Iris pigment epithelial cell (primary cell): ENCODE measurements at regions not wholly inside any gene's neighbourhood (a gene's known extent, or its start where the extent isn't known, plus 50 kb on each side); places are given as distances from the start of the nearest gene placed in this dataset.

ENCODE experiments used
- DNase-seq: peaks from one replicate; pipeline ENCODE4 v3.0.0-alpha.2; 2011; ENCODE audit warnings: low read depth

DNA sequence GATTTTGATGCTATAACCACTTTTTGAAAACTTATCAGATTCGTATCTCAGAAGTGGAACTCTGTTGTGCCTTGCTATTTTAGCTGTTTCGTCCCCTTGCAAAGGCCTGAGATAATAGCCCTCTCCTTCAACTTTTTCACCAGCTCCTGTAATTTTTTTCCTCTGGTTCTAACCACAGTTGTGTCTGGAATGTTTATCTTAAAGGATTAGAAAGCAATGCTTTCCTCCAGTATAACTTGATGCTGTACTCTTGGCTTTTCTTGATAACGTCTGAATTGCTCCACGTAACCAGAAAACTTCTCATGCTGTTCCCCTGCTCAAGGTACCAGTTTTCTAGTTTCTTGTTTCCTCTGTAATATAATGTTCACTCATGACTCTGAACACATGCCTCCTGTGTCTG, 209.4 kb downstream of the DTWD2 start:
- DNase-seq = peak; percentile 5

DNA sequence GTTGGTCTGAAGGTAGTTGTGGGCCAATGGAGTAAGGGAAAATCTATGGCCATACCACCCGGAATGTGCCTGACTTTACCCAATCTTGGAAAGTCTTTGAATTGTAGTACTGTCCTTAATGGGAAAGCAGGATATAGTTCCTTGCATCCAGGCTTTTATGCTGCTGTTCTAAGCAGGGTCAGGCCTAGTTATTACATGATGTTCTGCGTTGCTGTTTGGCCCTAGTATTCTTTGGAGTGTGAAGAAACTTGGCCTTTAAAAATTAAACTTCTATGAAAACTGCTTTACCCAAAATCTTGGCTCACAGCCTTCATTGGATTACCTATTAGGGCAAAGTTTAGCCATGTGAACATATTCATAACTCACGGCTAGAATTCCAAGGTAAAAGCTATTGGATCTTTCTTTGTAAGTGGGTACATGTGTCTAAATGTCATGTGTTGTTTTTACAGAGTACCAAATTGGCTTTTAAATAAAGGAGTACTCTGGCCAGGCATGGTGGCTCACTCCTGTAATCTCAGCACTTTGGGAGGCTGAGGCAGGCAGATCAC, 211.1 kb downstream of the DTWD2 start:
- no peak for DNase-seq

DNA sequence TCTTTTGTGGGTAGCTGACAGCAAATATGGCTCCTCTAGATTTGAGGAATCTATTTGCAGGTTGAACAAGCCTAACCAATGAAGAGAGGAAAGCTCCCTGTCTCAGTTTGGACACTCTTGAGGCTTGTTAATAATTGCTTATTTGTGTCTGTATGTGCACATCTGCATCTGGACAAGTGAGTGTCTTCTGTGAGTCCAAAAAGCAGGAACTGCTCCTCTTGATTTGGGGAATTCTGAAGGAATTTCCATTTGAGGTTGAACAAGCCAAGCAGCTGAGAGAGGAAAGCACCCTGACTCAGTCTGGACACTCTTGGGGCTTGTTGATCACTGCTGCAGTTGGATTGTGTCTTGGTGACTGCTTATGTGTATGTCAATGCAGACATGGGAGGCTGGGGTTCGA, 211.6 kb downstream of the DTWD2 start:
- DNase-seq = no peak

DNA sequence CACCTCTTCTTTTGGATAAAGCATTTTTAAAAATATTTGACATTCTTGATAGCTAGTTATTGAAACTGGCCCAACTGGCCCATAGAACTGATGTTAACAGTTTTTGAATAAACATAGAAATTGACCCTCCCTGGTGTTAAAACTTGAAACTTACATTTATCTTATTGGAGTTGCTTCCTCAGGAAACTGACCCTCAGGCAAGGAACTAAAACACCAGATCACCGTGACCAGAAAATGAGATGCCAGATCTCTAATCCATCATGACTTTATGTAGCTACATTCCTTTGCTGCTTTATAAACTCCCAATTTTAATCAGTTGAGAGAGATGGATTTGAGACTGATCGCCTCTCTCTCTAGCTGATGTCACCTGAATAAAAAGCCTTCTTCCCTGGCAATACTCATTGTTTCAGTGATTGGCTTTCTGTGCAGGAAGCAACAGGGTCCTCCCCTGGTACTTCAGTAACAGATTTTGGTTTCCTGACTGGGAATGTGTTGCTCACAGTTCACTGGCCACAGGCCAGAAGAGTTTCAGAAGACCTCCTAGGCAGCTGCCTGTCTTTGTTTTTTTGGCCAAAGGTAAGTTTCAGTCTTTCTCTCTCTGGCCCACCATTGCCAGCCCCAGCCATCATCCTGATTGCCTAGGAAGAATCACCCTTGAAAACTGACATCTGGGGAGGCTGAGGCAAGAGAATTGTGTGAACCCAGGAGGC, 212.4 kb downstream of the DTWD2 start:
- DNase-seq = no peak

DNA sequence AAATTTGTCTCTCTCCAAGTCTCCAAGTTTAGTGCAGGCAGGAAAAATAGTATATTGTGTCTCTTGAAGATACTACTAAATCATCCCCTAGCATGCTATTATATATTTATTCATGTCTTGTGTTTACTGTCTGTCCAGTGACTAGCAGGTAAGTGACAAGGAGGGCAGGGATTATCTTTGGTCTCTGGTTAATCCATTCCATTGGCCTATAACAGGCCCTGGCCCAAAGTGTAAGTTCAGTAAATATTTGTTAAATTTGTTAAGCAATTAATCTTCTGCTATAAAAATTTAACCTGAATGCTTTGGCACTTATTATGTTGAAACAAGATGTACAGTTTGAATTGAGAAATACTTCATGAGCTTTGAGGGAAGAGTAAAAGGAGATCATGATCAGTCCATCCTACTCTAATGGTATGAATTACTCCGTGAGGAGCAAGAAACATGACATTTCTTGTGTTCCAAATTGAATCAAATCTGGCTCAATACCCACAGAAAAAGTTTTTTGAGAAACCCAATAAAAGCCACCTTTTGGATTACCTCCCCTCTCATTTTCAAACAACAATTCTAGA, 219.7 kb downstream of the DTWD2 start:
- DNase-seq = no peak

DNA sequence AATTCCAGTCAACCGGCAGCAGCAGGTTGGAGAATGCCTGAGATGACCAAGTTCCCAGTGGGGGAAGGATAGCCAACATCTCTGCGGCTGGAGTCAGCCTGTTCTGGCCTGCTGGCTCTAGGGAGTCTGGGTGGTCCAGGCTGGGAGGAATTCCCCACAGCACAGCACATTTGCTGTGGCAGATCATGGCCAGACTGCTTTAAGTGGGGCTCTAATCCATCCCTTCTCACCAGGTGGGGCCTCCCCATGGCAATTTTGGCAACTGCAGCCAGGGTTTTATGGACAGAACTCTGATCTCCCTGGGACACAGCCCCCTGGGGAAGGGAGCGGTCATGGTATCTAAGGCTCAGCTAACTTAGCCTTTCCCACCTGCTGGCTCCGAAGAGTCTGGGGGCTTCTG, 226.1 kb downstream of the DTWD2 start:
- no peak for DNase-seq

DNA sequence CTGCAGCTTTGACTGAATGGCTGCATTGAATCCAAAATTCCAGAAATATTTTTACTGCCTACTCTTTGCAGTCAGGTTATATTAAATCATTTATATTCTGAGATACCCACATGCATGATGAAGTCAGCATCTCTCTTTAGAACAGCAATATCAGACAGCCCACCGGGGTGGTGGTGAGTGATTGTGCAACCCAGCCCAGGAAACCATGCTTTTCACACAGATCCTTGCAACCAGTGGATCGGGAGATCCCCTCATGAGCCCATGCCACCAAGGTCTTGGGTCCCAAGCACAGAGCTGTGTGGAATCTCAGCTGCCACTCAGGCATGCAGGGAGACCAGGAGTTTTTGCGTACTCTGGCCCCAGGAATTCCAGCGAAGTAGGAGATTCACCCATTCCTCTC, 226.5 kb downstream of the DTWD2 start:
- no peak for DNase-seq

DNA sequence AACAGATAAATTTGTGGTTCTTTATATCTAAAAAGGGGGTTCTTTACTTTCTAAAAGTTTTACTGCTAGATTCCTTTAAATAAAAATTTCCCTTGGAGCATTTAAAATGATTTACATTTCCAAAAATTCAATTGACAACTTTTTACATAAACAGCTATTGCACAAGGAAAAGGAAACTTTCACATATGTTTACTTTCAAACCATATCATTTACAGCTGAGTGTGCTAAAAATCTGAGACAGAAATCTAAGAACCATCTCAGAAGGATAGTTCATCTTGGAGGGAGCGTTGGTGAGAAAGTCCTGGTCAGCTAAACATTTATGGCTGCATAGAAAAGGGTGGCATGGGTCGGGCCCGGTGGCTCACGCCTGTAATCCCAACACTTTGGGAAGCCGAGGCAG, 235.4 kb downstream of the DTWD2 start:
- DNase-seq = no peak

DNA sequence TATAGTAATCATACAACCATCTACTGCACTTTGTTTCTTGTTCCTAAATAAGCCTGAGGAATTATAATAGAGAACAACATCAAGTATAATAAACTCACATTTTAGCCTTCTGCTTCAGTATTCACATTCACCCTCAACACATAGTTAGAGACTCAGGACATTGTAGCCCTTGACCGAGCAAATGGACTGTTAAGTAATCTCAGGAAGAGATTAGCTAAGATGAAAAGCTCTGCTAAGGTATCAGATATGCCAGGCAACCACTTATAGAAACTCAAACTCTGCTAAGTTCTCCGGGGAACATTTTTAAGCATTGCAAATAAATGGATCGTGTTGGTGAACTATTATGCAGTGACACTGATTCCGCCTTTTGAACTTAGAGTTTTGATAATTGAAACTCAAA, 252.0 kb downstream of the DTWD2 start:
- no peak for DNase-seq

DNA sequence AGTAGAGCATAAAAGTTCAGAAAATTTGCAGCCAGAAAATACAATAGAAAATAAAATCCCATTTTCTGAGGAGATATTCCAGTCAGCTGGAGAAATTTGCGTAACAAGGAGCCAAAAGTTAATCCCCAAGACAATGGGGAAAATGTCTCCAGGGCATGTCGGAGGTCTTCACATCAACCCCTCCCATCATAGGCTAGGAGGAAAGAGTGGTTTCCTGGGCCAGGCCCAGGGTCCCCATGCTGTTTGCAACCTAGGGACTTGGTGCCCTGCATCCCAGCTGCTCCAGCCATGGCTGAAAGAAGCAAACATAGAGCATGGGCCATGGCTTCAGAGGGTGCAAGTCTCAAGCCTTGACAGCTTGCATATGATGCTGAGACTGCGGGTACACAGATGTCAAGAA, 255.0 kb downstream of the DTWD2 start:
- no peak for DNase-seq

DNA sequence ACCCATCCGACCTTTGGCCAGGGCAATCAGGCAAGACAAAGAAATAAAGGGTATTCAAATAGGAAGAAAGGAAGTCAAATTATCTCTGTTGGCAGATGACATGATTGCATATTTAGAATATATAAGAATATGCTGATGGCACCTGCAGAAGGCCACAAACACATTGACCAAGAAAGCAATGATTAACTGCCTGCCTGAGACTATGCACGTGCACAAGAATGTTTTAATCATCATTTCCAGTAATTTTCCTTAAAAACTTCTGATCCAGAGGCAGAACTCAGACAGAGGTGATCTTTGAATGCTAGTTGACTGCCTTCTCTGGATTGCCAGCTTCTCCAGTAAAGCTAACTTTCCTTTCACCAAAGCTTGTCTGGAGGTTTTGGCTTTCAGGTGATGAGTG, 260.2 kb downstream of the DTWD2 start:
- no peak for DNase-seq

DNA sequence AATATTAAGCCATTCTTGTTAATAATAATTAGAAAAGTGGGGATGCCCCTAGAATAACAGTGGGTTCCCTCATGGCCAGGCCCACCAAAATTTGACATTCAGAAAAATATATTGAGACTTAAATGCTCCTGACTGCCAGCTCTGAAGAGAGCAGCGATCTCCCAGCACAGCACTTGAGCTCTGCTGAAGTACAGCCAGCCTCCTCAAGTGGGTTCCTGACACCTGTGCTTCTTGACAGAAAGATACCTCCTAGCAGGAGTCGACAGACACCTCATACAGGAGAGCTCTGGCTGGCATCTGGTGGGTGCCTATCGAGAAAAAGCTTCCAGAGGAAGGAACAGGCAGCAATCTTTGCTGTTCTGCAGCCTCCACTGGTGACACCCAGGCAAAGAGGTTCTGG, 261.5 kb downstream of the DTWD2 start:
- no peak for DNase-seq

DNA sequence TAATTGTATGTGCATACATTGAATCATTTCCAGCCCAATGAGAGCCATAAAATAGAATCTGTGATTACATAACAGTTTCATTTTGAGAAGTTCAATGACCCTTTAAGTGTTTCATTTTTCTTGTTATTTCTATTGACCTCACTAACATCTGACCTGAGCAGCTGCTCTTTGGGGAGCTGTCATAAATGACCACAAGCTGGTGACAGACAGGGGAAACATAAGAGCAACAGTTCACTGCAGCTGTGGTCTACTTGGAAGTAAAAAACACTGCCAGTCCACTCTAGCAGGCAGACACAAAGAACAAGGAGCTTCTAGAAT, 265.4 kb downstream of the DTWD2 start:
- DNase-seq = no peak

DNA sequence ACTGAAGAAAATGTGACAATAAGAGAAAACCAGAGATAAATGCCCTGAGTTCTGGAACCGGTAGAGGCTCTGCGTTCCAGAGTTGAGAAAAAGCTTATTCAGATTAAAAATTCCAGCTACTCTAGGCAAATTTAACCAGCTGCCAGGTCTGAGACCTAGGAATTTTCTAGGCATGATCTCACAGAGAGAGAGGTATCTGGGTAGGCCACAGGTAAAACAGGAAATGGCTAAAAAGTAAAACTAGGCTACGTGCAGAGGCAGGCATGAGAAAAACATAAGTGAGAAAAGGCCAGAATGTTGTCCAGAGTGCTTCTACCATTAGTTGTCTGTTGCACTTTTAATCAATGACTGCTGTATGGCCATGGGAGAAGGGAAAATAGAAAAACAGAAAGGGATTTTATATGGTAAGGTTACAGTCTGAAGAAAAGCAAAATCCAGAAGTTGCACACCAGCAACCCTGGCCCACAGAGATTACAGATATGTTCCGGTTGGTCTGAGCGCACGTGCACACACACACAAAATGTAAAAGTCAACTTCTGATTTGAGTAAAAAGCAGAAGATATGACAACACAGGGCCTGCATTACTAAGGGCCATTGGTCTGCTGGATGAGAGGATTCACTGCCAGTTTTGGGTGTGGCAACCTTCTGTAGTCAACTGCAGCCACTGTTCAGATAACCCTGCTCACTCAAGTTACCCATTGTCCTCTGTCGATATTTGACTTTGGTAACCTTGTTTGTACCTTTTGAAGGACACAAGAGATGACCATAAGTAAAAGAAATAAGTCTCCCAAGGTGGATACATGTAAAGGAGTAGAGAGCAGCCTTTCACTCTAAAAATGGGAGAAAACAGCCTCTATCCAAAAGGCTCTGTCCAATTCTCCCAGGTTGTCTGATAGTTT, 266.0 kb downstream of the DTWD2 start:
- no peak for DNase-seq

DNA sequence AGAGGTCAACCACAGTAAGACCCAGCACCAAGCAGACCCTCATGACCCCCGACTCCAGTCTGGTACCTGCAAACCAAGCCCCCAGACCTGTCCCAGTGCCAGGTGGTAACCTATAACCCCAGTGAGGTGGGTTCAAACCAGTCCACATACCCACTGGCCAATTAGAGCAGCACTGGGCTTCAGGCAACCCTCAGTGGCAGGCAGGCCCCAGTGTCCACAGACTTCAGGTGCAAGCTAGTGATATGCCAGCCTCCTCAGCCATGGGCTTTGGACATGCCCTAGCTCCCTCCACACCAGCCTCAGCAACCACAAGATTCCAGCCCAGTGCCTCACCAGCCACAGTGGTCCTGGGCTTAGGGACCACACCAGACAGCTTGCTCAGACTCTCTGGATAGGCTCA, 276.6 kb downstream of the DTWD2 start:
- no peak for DNase-seq

DNA sequence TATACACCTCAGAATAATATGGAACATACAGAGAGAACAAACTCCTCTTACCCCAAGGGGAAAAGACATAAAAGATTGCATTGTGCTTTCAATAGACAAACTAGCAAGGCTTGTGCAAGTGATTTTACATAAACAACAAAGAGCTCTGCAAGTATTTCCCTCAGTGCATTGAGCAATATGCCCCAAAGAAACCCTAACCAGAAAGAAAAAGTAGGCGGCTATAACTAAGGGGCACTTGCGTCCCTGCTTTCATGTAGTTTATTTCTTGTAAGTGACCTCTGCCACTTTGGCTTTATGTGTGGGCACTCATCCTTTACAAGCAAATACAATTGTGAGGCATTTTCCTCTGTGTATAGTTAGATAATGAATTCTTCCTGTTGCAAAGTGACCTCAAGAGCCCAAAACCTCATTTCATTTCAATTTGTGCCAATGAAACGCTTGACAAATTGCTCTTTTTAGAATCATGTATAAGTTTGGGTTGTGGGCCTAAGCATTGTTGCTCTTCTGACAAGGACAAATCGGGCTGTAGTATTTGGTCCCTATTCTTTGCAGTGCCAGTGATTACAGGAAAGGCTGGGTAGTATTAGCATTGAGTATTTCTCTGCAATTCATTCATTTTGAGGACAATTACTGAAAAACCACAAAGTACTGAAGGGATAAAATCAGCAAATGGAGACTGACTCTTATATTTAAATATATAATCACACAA, 282.2 kb downstream of the DTWD2 start:
- DNase-seq = no peak

DNA sequence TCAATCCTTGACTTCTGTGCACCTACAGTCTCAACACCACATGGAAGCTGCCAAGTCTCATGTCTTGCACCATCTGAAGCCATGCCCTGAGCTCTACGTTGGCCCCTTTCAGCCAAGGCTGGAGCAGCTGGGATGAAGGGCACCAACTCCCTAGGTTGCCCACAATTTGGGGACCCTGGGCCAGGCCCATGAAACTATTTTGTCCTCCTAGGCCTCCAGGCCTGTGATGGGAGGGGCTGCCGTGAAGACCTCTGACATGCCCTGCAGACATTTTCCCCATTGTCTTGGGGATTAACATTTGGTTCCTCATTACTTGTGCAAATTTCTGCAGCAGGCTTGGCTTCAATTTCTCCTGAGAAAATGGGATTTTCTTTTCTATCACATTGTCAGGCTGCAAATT, 285.1 kb downstream of the DTWD2 start:
- no peak for DNase-seq

DNA sequence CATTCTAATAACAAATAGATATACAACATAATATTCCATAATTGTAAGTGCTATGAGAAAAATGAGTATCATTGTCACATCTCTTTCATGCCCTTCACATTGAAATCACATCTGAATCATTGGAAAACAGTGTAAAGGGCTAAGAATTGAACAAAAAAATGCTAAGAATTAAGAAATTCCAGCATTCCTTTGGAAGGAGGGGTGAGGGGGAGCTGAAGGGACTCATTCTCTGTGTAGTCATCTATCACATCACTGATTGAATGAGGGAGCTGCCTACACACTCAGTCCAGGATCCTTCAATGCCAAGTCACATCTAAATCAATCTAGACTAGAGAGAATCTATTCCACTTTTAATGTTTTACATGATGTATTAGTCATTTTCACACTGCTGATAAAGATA, 286.6 kb downstream of the DTWD2 start:
- DNase-seq = no peak

DNA sequence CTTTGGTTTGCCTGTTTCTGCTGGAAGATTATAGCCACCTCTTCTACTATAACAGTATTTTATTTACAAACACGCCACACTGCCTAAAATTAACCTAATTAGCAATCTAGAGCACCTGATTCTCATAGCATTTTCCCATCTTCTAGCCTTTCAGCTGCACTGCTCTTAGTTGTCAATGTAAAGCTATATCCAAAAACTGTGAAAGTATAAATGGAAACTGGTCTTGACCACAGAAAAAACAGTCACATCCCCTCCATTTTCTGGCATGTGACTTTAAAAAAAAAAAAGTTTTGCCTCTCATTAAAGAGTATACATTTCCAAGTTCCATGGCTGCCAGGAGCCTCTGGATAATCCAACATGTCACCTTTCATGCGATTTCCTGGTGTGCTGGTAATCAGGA, 287.8 kb downstream of the DTWD2 start:
- no peak for DNase-seq

DNA sequence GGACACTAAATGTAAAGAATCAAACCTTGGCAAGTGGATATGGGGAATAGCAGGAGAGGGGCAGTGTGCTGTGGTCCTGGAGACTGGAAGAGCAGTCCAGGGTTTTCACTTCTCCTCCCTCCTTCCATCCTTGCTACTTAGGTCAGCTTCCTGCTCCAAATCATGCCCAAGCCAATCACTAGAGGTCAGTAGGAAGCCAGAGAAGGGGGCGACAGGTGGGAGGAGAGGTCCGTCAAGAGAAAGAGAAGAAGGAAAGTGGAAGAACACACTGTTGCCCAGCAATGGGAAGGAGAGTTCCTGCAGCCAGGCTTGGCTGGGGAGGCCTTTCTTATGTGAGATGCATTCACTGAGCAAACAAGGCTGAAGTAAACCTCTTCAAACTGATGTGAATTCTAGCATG, 289.6 kb downstream of the DTWD2 start:
- DNase-seq = no peak

DNA sequence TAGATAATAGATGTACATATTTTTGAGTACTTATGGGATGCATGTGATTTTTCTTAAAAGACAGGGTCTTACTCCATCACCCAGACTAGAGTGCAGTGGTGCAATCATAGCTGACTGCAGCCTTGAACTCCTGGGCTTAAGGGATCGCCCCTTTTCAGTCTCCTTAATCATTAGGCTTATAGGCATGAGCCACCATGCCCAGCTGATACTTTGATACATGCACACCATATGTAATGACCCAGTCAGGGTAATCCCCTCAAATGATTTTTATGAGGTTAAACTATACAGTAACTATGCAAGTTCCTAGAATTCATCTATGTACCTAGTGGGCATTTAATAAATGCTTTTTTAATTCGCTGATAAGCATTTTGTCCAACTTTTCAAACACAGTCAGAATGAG, 292.3 kb downstream of the DTWD2 start:
- no peak for DNase-seq

DNA sequence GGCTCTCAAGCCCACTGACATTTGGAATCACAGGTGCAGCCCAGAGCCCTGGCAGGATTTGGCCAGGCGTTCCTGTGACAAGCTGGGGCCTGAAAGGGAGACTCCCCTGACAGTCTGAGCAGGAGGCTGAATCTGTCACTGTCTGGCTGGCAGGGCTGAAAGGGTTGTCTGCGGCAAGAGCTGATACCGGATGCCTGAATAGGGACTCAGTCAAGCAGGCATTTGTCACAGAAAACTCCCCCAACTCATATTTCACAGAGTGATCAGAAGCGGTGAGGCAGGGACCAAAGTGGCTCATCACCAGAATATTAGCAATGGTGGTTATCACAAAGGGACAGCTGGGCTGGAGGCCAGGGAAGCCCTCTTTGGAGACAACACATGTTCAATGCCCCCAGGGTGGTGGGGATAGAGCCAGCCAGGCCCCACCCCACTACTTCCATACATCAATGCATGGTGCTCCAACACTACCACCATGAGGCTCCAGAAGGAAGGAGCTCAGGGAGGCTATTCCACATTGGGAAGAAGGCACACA, 295.5 kb downstream of the DTWD2 start:
- DNase-seq = no peak
